ENCODE measurements at regions not wholly inside any gene's neighbourhood (a gene's known extent, or its start where the extent isn't known, plus 50 kb on each side); places are given as distances from the start of the nearest gene placed in this dataset.

DNA sequence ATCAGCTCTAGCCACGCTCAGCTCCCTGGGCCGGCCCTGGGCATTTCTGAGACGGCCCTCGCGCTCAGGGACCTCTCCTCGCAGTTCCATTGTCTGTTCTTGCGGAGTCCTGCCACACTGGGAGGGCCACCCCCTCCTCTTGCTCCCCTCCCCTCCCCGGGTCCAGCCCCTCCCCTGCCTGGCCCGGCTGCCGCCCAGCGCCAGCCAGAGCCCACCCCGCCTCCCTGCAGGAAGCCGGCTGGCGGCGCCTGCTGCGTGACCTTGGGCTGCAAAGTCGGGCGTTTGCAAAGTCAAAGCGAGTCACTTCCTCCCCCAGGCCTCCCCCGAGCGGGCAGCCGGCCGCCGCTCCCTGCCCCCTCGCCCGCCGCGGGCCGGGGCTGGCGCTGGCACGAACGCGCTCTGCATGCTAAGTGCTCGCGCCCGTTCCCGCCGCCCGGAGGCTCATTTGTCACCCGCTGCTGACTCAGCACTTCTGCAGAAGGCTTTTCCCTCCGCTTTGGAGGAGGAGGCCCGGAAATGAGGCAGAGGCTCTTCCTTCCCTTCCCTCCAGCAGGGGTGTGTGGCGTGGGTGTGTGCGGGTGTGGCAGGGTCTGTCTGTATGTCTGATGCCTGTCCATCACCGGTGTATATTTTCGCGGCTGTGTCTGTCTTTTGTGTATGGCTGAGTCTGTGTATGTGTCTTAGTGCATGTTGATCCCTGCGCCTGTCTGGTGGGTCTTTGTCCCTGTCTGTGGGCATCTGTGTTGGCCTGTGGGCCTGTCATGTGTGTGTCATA lies 72.0 kb downstream of the IRF2BPL start:
- TF ChIP-seq GATA2 (IDR thresholded peaks at IDR 0.05; ENCODE audit: low read depth, low read length) (no peak), GATA3 (IDR thresholded peaks at IDR 0.05; ENCODE audit: low read depth, low read length) (no peak)
